NCI-H524 (cell line): ENCODE measurements at regions not wholly inside any gene's neighbourhood (a gene's known extent, or its start where the extent isn't known, plus 50 kb on each side); places are given as distances from the start of the nearest gene placed in this dataset.

Source experiments
- DNase-seq, 2 experiments: peaks; one replicate each; lab custom pipeline; 2025; lab: John Stamatoyannopoulos, UW

GRCh38 chr2:9082158-9082557, 78.7 kb upstream of the MBOAT2 start:
- DNase-seq = no peak

GRCh38 chr2:9081750-9082149, 78.3 kb upstream of the MBOAT2 start:
- no peak for DNase-seq

GRCh38 chr2:9078405-9078804, 74.9 kb upstream of the MBOAT2 start:
- DNase-seq = no peak

- no peak for DNase-seq
Observed at GRCh38 chr2:9077691-9078090, 74.2 kb upstream of the MBOAT2 start.

GRCh38 chr2:9076755-9077154, 73.3 kb upstream of the MBOAT2 start:
- DNase-seq = no peak

- no peak for DNase-seq
Observed at GRCh38 chr2:9076210-9076609, 72.7 kb upstream of the MBOAT2 start.

- no peak for DNase-seq
Observed at GRCh38 chr2:9074930-9075329, 71.4 kb upstream of the MBOAT2 start.

- no peak for DNase-seq
Observed at GRCh38 chr2:9071584-9072124, 68.2 kb upstream of the MBOAT2 start.

- no peak for DNase-seq
Observed at GRCh38 chr2:9071032-9071431, 67.5 kb upstream of the MBOAT2 start.

GRCh38 chr2:9069543-9069942, 66.1 kb upstream of the MBOAT2 start:
- DNase-seq = no peak

GRCh38 chr2:9065901-9066300, 62.4 kb upstream of the MBOAT2 start:
- DNase-seq = no peak

GRCh38 chr2:9063023-9063606, 59.6 kb upstream of the MBOAT2 start:
- no peak for DNase-seq

GRCh38 chr2:9060819-9061218, 57.3 kb upstream of the MBOAT2 start:
- DNase-seq = no peak

- no peak for DNase-seq
Observed at GRCh38 chr2:9057939-9058761, 54.7 kb upstream of the MBOAT2 start.

- DNase-seq = no peak
Observed at GRCh38 chr2:9055471-9055870, 52.0 kb upstream of the MBOAT2 start.

- no peak for DNase-seq
Observed at GRCh38 chr2:9053534-9053931, 50.0 kb upstream of the MBOAT2 start.
